A172 (cell line): ENCODE measurements at regions not wholly inside any gene's neighbourhood (a gene's known extent, or its start where the extent isn't known, plus 50 kb on each side); places are given as distances from the start of the nearest gene placed in this dataset.
A peak's percentile ranks its signal among the peaks of the same experiment; 100 is the strongest.

Experiments
- DNase-seq: peaks from one replicate; pipeline ENCODE4 v3.0.0-alpha.2; 2015; ENCODE audit warnings: low spot score

GRCh38 chr12:132395192-132395907 lies 66.0 kb upstream of the GALNT9 start:
- no peak for DNase-seq

- peak; percentile 70 for DNase-seq
Measured at GRCh38 chr12:132393991-132394949, 64.9 kb upstream of the GALNT9 start.

- peak; percentile 87 for DNase-seq
Measured at GRCh38 chr12:132393245-132393795, 63.9 kb upstream of the GALNT9 start.

- no peak for DNase-seq
Measured at GRCh38 chr12:132392389-132393244, 63.2 kb upstream of the GALNT9 start.

- DNase-seq, result no peak
Measured at GRCh38 chr12:132391326-132392041, 62.1 kb upstream of the GALNT9 start.

- DNase-seq, result no peak
Measured at GRCh38 chr12:132390287-132391076, 61.1 kb upstream of the GALNT9 start.

- no peak for DNase-seq
Measured at GRCh38 chr12:132389526-132390286, 60.3 kb upstream of the GALNT9 start.

GRCh38 chr12:132389026-132389425 lies 59.6 kb upstream of the GALNT9 start:
- no peak for DNase-seq

- DNase-seq, result no peak
Measured at GRCh38 chr12:132388379-132389015, 59.1 kb upstream of the GALNT9 start.

GRCh38 chr12:132386926-132387497 lies 57.6 kb upstream of the GALNT9 start:
- DNase-seq, result no peak

- no peak for DNase-seq
Measured at GRCh38 chr12:132385923-132386751, 56.7 kb upstream of the GALNT9 start.

GRCh38 chr12:132384916-132385774 lies 55.8 kb upstream of the GALNT9 start:
- no peak for DNase-seq

- DNase-seq, result no peak
Measured at GRCh38 chr12:132380641-132381040, 51.3 kb upstream of the GALNT9 start.

GRCh38 chr12:132379996-132380395 lies 50.6 kb upstream of the GALNT9 start:
- DNase-seq, result no peak

GRCh38 chr12:132379576-132379975 lies 50.2 kb upstream of the GALNT9 start:
- no peak for DNase-seq
